ENCODE measurements at regions not wholly inside any gene's neighbourhood (a gene's known extent, or its start where the extent isn't known, plus 50 kb on each side); places are given as distances from the start of the nearest gene placed in this dataset.

DNA sequence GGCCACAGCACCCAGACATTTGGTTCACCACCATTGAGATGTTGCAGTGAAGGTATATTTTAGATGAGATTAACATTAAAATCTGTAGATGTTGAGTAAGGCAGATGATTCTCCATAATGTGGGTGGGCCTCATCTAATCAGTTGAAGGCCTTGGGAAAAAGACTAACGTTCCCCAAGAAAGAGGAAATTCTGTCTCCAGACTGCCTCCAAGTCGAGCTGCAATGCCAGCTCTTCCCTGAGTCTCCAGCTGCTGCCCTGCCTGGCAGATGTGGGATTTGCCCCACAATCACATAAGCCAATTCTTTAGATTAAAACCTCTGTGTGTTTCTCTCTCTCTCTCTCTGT lies 101.9 kb downstream of the PDCL3 start:
- Mint-ChIP-seq H3K27ac (no peak overlapping the region), H3K9me3 (no peaks in the 10 kb centered on the region), H3K36me3 (ENCODE audit: low read depth) (no peaks in the 10 kb centered on the region), H3K27me3 (peaks cover 3% of the 10 kb centered on the region), H3K4me1 (peaks cover 5% of the 10 kb centered on the region), H3K4me3 (no peak overlapping the region)
- no peak for DNase-seq
- ChIA-PET POLR2A (no interaction called here), CTCF (no interaction called here)

DNA sequence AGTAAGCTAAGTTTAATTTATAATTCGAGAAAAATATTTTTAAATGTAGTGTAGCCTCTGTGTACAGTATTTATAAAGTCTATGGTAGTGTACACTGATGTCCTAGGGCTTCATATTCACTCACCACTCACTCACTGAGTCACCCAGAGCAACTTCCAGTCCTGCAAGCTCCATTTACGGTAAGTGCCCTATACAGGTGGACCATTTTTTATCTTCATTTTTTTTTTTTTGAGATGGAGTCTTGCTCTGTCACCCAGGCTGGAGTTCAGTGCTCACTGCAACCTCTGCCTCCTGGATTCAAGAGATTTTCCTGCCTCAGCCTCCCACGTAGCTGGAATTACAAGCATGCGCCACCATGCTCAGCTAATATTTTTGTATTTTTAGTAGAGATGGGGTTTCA lies 104.2 kb downstream of the PDCL3 start:
- ChIA-PET CTCF (no interaction called here), POLR2A (interaction anchor here (0.6 kb wide), 1 partner anchor 57 kb away, joined by 3 read pairs; no protein-coding TSS in a partner anchor)
- DNase-seq, result no peak
- H3K27ac Mint-ChIP-seq, result no peak overlapping the region
- H3K27me3 Mint-ChIP-seq, result peaks cover 4% of the 10 kb centered on the region
- H3K4me1 Mint-ChIP-seq, result peaks cover 5% of the 10 kb centered on the region
- no peaks in the 10 kb centered on the region for H3K9me3 Mint-ChIP-seq
- no peak overlapping the region for H3K4me3 Mint-ChIP-seq
- no peaks in the 10 kb centered on the region for H3K36me3 Mint-ChIP-seq (ENCODE audit: low read depth)

DNA sequence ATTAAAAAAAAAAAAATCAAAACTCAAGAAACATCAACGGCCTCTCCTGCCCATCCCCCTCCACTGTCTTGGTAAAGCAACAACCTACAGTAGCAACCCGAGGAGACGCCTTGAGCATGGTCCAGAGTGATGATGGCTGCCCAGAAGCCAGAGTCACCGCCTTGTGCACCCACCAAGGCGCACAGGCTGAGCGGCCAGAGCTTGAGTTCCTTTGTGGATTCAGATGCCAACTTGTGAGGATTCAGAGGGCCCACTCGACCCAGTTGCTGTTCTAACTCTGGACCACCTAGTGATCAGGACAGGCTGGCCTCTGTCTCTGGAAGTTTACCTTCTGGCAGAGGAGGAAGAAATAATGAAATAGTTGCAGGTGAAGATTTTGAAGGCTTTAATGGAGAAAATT lies 105.0 kb downstream of the PDCL3 start:
- H3K27ac Mint-ChIP-seq, result no peak overlapping the region

DNA sequence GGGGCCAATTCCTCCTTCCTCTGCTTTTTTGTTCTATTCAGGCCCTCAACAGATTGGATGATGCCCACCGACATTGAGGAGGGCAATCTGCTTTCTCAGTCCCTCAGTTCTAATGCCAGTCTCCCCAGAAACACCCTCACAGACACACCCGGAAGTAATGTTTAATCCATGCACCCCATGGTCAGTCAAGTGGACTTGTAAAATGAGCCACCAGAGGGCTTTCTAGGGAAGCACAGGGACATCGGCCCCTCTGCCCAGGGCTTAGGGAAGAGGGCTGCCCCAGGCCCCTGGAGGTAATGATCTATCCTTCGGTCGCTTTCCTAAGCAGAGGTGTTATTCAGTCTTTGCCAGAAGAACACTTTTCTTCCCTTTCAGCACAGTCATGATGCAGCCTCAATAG lies 107.4 kb downstream of the PDCL3 start:
- no peak overlapping the region for H3K27ac Mint-ChIP-seq
- H3K36me3 Mint-ChIP-seq (ENCODE audit: low read depth), result no peaks in the 10 kb centered on the region
- ChIA-PET CTCF (no interaction called here), POLR2A (no interaction called here)
- DNase-seq, result no peak
- H3K4me1 Mint-ChIP-seq, result peaks cover 5% of the 10 kb centered on the region
- no peaks in the 10 kb centered on the region for H3K9me3 Mint-ChIP-seq
- peaks cover 2% of the 10 kb centered on the region for H3K27me3 Mint-ChIP-seq
- no peak overlapping the region for H3K4me3 Mint-ChIP-seq

More for the DNA sequence above, 105.0 kb downstream of the PDCL3 start:
- Mint-ChIP-seq H3K36me3 (ENCODE audit: low read depth) (no peaks in the 10 kb centered on the region), H3K9me3 (no peaks in the 10 kb centered on the region), H3K27me3 (peaks cover 4% of the 10 kb centered on the region), H3K4me1 (peaks cover 5% of the 10 kb centered on the region), H3K4me3 (no peak overlapping the region)
- ChIA-PET POLR2A (no interaction called here), CTCF (interaction anchor here (0.9 kb wide), 1 partner anchor 13 kb away, joined by 3 read pairs; no protein-coding TSS in a partner anchor)
- no peak for DNase-seq

DNA sequence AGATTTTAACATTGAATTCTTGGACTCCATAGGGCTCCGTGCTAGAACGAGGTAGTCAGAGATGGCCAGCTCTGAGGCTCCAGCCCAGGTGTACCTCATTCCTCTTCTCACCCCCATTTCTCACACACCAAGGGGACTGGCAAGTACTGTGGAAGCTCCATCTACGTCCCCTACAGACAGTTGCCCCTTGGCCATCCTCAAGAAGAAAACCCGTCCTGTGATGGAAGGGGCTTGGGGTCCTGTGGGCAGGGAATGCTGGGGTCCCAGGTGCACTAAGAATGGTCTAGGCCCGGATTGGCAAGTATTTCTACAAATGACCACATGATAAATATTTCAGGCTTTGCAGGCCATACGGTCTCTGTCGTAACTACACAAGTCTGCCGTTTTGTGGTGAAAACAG lies 110.3 kb downstream of the PDCL3 start:
- H3K27me3 Mint-ChIP-seq, result peaks cover 2% of the 10 kb centered on the region
- H3K27ac Mint-ChIP-seq, result no peak overlapping the region
- no peak overlapping the region for H3K4me3 Mint-ChIP-seq
- H3K4me1 Mint-ChIP-seq, result peaks cover 2% of the 10 kb centered on the region
- CTCF ChIA-PET, result interaction anchor here (0.5 to 1.4 kb wide), 2 partner anchors 10 to 1796 kb away, joined by 3 read pairs; no protein-coding TSS in a partner anchor
- no peaks in the 10 kb centered on the region for H3K36me3 Mint-ChIP-seq (ENCODE audit: low read depth)
- DNase-seq, result no peak
- POLR2A ChIA-PET, result no interaction called here
- no peaks in the 10 kb centered on the region for H3K9me3 Mint-ChIP-seq

DNA sequence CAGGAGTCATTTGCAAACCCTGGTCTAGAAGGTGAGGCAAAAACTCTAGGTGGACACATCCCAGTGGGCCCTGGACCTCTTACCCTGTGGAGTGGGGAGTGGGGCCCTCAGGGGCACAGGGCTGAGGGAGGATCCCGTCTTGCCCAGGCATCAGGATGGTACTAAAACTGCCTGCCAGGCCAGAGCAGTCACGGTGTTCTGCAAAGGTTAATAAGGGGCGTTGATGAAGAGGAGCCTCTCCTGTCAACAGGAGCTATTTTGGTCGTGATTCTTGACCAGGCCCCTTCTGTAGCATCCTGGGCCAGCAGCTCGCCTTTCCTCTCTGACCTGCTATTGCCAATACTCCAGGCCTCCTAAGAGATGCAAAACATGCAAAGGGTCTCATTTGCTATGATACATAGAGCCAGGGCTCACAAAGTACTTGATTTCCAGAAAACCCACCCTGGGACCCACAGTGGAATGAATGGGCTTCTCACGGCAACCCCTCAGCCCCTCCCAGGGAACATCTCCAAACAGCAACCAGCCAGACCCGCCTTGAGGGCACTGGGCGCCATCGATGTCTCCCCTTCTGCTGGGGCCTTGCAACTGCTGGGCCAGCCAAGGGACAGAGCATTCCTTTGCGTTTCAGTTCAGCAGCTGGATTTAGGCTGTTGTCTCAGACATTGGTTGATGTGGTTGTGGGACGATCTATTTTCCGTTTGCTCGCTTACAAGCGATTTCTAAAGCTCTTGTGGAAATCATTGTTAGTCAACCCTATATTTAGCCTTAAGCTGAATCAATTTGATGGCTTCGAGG lies 111.1 kb downstream of the PDCL3 start:
- Mint-ChIP-seq H3K9me3 (no peaks in the 10 kb centered on the region), H3K27me3 (peaks cover 2% of the 10 kb centered on the region), H3K4me3 (no peak overlapping the region), H3K27ac (no peak overlapping the region), H3K4me1 (peaks cover 2% of the 10 kb centered on the region), H3K36me3 (ENCODE audit: low read depth) (no peaks in the 10 kb centered on the region)
- DNase-seq, result no peak
- POLR2A ChIA-PET, result no interaction called here
- CTCF ChIA-PET, result interaction anchor here (0.6 to 1.4 kb wide), 3 partner anchors 11 to 290 kb away, joined by 3 to 5 read pairs (median 3); no protein-coding TSS in a partner anchor

DNA sequence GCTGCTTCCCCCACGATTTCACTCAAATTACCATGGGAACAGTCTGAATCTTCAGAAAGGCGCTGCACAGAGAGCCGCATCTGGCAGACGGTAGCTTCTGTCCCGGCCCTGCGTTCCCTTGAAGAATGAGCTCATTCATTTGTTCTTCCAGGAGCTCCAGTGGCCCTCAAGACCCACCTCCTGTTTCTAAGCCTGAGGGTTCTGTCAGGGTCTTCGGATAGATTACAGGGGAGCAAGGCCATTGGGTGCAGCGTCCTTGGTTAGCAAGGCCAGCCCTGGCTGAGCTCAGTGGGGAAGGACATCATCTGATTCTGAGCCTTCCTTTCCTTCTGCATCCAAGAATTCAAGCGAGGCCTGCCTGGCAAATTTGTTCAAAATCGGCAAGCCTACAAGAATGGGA lies 111.9 kb downstream of the PDCL3 start:
- no peak overlapping the region for H3K27ac Mint-ChIP-seq
- POLR2A ChIA-PET, result no interaction called here
- CTCF ChIA-PET, result interaction anchor here (0.6 to 1.4 kb wide), 3 partner anchors 12 to 290 kb away, joined by 3 to 5 read pairs (median 3); no protein-coding TSS in a partner anchor
- H3K9me3 Mint-ChIP-seq, result no peaks in the 10 kb centered on the region
- no peaks in the 10 kb centered on the region for H3K36me3 Mint-ChIP-seq (ENCODE audit: low read depth)
- no peak for DNase-seq
- H3K4me1 Mint-ChIP-seq, result peaks cover 8% of the 10 kb centered on the region
- no peak overlapping the region for H3K4me3 Mint-ChIP-seq
- H3K27me3 Mint-ChIP-seq, result peaks cover 2% of the 10 kb centered on the region

DNA sequence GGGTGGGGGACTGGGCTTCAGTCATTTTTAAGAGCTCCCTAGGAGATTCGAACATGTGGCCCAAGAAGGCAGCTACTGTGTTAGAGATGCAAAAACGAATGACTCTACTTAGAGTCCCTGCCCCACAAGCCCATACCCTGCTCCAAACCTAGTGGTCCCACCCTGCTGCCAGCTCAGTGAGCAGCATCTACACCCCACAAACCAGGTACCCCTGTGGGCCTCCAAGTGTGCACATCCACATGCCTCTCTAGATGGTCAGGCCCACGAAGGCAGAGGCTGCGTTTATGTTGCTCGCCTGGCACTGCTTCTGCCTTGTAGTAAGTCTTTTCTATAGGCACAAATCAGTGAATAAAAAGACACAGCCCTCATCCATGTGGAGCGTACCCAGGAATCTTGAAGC lies 112.6 kb downstream of the PDCL3 start:
- DNase-seq, result no peak
- H3K9me3 Mint-ChIP-seq, result no peaks in the 10 kb centered on the region
- ChIA-PET POLR2A (no interaction called here), CTCF (interaction anchor here (1.0 kb wide), 1 partner anchor 9 kb away, joined by 3 read pairs; no protein-coding TSS in a partner anchor)
- no peaks in the 10 kb centered on the region for H3K27me3 Mint-ChIP-seq
- H3K36me3 Mint-ChIP-seq (ENCODE audit: low read depth), result no peaks in the 10 kb centered on the region
- H3K4me1 Mint-ChIP-seq, result peaks cover 9% of the 10 kb centered on the region
- no peak overlapping the region for H3K4me3 Mint-ChIP-seq
- no peak overlapping the region for H3K27ac Mint-ChIP-seq

DNA sequence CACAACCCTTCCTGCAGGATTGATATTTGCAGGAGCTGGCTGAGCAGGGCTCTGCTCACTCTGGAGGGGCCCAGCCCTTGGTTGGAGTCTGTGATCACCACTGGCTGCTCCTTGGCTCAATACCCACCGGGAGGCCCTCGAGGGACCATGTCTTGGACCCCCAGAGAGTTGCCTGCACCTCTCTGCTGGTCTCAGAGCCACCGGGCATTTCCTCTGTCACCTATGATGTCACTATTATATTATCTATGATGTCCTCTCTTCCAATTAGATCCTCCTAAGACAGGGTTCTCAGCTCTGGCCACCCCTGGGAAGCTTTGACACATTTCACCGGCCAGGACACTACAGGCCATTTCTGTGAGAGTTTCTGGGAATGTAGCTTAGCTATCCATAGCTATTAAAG lies 113.1 kb downstream of the PDCL3 start:
- H3K27me3 Mint-ChIP-seq, result no peaks in the 10 kb centered on the region
- POLR2A ChIA-PET, result no interaction called here

DNA sequence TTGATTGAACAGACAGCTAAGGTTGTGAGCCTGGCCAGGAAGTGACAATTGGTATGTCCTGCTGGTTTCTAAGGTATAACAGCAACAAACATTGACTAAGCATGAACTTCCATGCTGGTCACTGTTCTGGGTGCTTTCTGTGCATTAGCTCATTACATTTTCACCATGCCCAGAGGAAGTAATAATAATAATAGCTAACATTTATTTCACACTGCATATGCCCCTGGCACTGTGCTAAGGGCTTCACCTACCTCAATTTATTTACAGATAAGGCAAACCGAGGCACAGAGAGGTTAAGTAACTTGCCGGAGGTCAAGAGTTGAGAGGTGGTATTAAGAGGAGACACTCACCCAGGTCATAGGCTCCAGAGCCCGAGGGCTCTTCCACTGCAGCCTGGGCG lies 113.6 kb downstream of the PDCL3 start:
- Mint-ChIP-seq H3K36me3 (ENCODE audit: low read depth) (no peaks in the 10 kb centered on the region), H3K9me3 (no peaks in the 10 kb centered on the region), H3K4me3 (no peak overlapping the region), H3K4me1 (peaks cover 15% of the 10 kb centered on the region), H3K27me3 (no peaks in the 10 kb centered on the region), H3K27ac (no peak overlapping the region)
- ChIA-PET POLR2A (no interaction called here), CTCF (interaction anchor here (1.0 kb wide), 1 partner anchor 8 kb away, joined by 3 read pairs; no protein-coding TSS in a partner anchor)
- DNase-seq, result no peak

More for the DNA sequence above, 113.1 kb downstream of the PDCL3 start:
- H3K4me1 Mint-ChIP-seq, result peaks cover 14% of the 10 kb centered on the region
- no peak overlapping the region for H3K27ac Mint-ChIP-seq
- H3K4me3 Mint-ChIP-seq, result no peak overlapping the region
- no peaks in the 10 kb centered on the region for H3K36me3 Mint-ChIP-seq (ENCODE audit: low read depth)
- H3K9me3 Mint-ChIP-seq, result no peaks in the 10 kb centered on the region
- no peak for DNase-seq
- CTCF ChIA-PET, result interaction anchor here (1.0 kb wide), 1 partner anchor 8 kb away, joined by 3 read pairs; no protein-coding TSS in a partner anchor

DNA sequence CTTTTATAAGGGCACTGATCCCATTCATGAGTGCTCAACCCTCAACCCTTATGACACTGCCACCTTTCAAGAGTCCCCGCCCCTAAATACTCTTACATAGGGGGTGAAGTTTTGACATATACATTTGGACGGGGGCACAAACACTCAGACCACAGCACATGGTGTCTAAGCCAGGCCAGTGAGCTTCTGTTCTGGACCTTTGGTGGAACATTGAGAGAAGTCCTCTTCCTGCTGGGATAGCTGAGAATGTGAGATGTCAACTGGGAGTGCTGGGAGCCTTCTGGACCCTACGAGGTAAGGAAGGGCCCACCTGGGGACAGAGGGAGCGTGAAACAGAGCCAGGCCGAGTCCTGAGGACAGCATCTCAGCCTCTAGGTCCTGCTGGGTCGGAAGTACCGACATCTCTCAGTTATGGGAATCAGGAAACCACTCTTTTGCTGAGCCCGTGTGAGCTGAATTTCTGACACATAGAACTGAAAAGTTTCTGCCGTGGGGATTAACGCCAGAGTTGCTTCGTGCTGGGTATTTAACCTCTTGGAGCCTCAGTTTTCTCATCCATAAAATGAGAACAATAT lies 114.9 kb downstream of the PDCL3 start:
- ChIA-PET CTCF (no interaction called here), POLR2A (no interaction called here)
- H3K4me1 Mint-ChIP-seq, result peaks cover 15% of the 10 kb centered on the region
- H3K4me3 Mint-ChIP-seq, result no peak overlapping the region
- no peak overlapping the region for H3K27ac Mint-ChIP-seq
- no peaks in the 10 kb centered on the region for H3K9me3 Mint-ChIP-seq
- no peaks in the 10 kb centered on the region for H3K36me3 Mint-ChIP-seq (ENCODE audit: low read depth)
- DNase-seq, result no peak
- no peaks in the 10 kb centered on the region for H3K27me3 Mint-ChIP-seq

DNA sequence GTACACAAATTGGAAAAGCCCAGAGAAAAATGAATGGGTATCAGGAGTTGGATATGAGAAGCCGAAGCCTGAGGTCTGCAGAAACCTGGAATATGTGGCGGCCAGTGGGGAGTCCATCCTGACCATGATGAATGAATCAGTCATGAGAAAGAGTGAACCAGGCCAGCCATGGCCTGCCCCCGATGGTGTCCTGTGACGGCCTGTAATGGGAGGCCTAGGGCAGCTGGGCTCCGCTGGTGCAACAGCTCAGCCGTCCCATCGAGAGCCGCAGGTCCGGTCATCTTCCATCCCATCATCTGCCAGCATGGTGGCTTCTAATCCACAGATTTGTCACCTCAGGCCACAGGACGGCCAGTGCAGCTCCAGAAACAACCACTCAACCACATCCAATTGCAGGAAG lies 116.4 kb downstream of the PDCL3 start:
- peaks cover 5% of the 10 kb centered on the region for H3K9me3 Mint-ChIP-seq
- DNase-seq, result no peak
- H3K4me1 Mint-ChIP-seq, result peaks cover 15% of the 10 kb centered on the region
- H3K36me3 Mint-ChIP-seq (ENCODE audit: low read depth), result no peaks in the 10 kb centered on the region
- H3K4me3 Mint-ChIP-seq, result no peak overlapping the region
- no peaks in the 10 kb centered on the region for H3K27me3 Mint-ChIP-seq
- POLR2A ChIA-PET, result no interaction called here
- H3K27ac Mint-ChIP-seq, result no peak overlapping the region
- CTCF ChIA-PET, result no interaction called here

DNA sequence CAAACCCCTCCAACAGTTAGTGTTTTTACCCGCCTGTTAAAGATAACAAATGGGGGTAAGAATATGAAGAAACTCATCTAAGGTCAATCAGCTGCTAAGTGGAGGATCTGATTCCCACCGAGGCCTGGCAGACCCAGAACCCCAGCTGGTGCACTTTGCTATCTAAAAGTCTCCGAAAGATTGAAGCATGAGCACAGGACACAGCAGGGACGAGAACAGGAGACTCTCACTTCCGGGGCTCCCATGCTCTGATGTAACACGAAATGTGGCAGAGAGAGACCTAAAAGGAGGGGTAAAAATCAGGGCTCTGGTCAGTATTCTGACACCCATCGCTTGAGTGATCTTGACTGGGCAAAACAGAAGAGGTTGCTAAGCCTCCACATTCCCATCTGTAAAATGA lies 119.7 kb downstream of the PDCL3 start:
- no peak overlapping the region for H3K4me3 Mint-ChIP-seq
- CTCF ChIA-PET, result interaction anchor here (1.3 kb wide), 1 partner anchor 33 kb away, joined by 5 read pairs; no protein-coding TSS in a partner anchor
- H3K4me1 Mint-ChIP-seq, result peaks cover 15% of the 10 kb centered on the region
- H3K27me3 Mint-ChIP-seq, result peaks cover 6% of the 10 kb centered on the region
- no peak overlapping the region for H3K27ac Mint-ChIP-seq
- H3K36me3 Mint-ChIP-seq (ENCODE audit: low read depth), result no peaks in the 10 kb centered on the region
- H3K9me3 Mint-ChIP-seq, result peaks cover 11% of the 10 kb centered on the region
- no peak for DNase-seq
- POLR2A ChIA-PET, result no interaction called here

All from activated CD4-positive, alpha-beta T cell treated with anti-CD3 and anti-CD28 coated beads, Interleukin-2, amount 10 ng/mL, durations not matched to agents 7 days and 5 days (primary cell).